ENCODE measurements at regions not wholly inside any gene's neighbourhood (a gene's known extent, or its start where the extent isn't known, plus 50 kb on each side); places are given as distances from the start of the nearest gene placed in this dataset.

- H3K9me3 ChIP-seq = peaks cover 0 to 40% of the 10 kb centered on the region in 2 donors
- intact Hi-C loops (cut with DNase I) = no loop called here
- TF ChIP-seq CTCF (IDR thresholded peaks at IDR 0.05) = no peak
- no peaks in the 10 kb centered on the region for H3K4me1 ChIP-seq
- no peak for DNase-seq
- no peak overlapping the region for H3K4me3 ChIP-seq
- H3K27ac ChIP-seq = no peak overlapping the region
- no peaks in the 10 kb centered on the region for H3K27me3 ChIP-seq
- ATAC-seq = no peak
- H3K36me3 ChIP-seq = no peaks in the 10 kb centered on the region
These were observed 230.8 kb downstream of the CXCL12 start for GRCh38 chr10:44153918-44154670.

GRCh38 chr10:44143556-44143955 is 241.3 kb downstream of the CXCL12 start:
- Histone ChIP-seq H3K36me3 (no peaks in the 10 kb centered on the region), H3K4me3 (no peak overlapping the region), H3K4me1 (no peaks in the 10 kb centered on the region), H3K27ac (no peak overlapping the region), H3K27me3 (no peaks in the 10 kb centered on the region), H3K9me3 (peaks cover 0 to 9% of the 10 kb centered on the region in 2 donors)
- ATAC-seq (no peak), DNase-seq (no peak)
- no peak for TF ChIP-seq CTCF (IDR thresholded peaks at IDR 0.05)
- intact Hi-C loops (cut with DNase I) = no loop called here

- no peak overlapping the region for H3K27ac ChIP-seq
- H3K4me3 ChIP-seq = no peak overlapping the region
- intact Hi-C loops (cut with DNase I) = no loop called here
- DNase-seq = no peak
- no peaks in the 10 kb centered on the region for H3K9me3 ChIP-seq
- ATAC-seq = no peak
- H3K36me3 ChIP-seq = no peaks in the 10 kb centered on the region
- H3K27me3 ChIP-seq = no peaks in the 10 kb centered on the region
- TF ChIP-seq CTCF (IDR thresholded peaks at IDR 0.05) = no peak
- H3K4me1 ChIP-seq = no peaks in the 10 kb centered on the region
These were observed 252.3 kb downstream of the CXCL12 start for GRCh38 chr10:44132361-44133289.

- Histone ChIP-seq H3K27ac (no peak overlapping the region), H3K4me1 (no peaks in the 10 kb centered on the region), H3K36me3 (no peaks in the 10 kb centered on the region), H3K27me3 (no peaks in the 10 kb centered on the region), H3K4me3 (no peak overlapping the region), H3K9me3 (no peaks in the 10 kb centered on the region)
- ATAC-seq = no peak
- DNase-seq = no peak
- no peak for TF ChIP-seq CTCF (IDR thresholded peaks at IDR 0.05)
- intact Hi-C loops (cut with DNase I) = no loop called here
These were observed 258.6 kb downstream of the CXCL12 start for GRCh38 chr10:44126291-44126717.

- H3K9me3 ChIP-seq = no peaks in the 10 kb centered on the region
- intact Hi-C loops (cut with DNase I) = no loop called here
- no peaks in the 10 kb centered on the region for H3K27me3 ChIP-seq
- DNase-seq (no peak), ATAC-seq (no peak)
- no peak overlapping the region for H3K4me3 ChIP-seq
- H3K27ac ChIP-seq = no peak overlapping the region
- H3K36me3 ChIP-seq = no peaks in the 10 kb centered on the region
- H3K4me1 ChIP-seq = no peaks in the 10 kb centered on the region
- no peak for TF ChIP-seq CTCF (IDR thresholded peaks at IDR 0.05)
These were observed 259.0 kb downstream of the CXCL12 start for GRCh38 chr10:44125879-44126278.
